Activated naive CD4-positive, alpha-beta T cell treated with anti-CD3 and anti-CD28 coated beads, Interleukin-2, amount 50 U/mL, for 16 hours (primary cell): ENCODE measurements at regions not wholly inside any gene's neighbourhood (a gene's known extent, or its start where the extent isn't known, plus 50 kb on each side); places are given as distances from the start of the nearest gene placed in this dataset.

Source experiments
- DNase-seq: peaks from one replicate; pipeline ENCODE4 v3.0.0-alpha.2; 2020

GRCh38 chr11:119472856-119473222 lies 49.9 kb upstream of the THY1 start:
- no peak for DNase-seq
